GM12878 (cell line): ENCODE measurements at regions not wholly inside any gene's neighbourhood (a gene's known extent, or its start where the extent isn't known, plus 50 kb on each side); places are given as distances from the start of the nearest gene placed in this dataset.
"Not testable (repeated sequence)": the region's sequence is repeated elsewhere in the genome, so short reads cannot be mapped to it uniquely, and the experiment has no call there.

Experiments
- ATAC-seq: fragments of 200-7000 bp; cut with Tn5 transposase; 3 replicates; pipeline ENCODE4 v1.9.1; 2020; ENCODE audit warnings: mild to moderate bottlenecking, moderate library complexity
- BruUV-seq: library from RNA; stranded (reverse); fragments of 400-500 nt; replicated peaks from 2 replicates; lab custom pipeline; 2021; lab: Mats Ljungman, UMichigan
- CTCF ChIA-PET: fragments of 300-600 bp; sonication (Branson Sonifier 250); formaldehyde crosslinking; extraction: SDS; loops from one replicate; lab custom pipeline; 2021; ENCODE audit warnings: inconsistent platforms; lab: Yijun Ruan, JAX
- POLR2A ChIA-PET: fragments of 350-600 bp; formaldehyde crosslinking; extraction: SDS; loops from one replicate; lab custom pipeline; 2021; ENCODE audit warnings: inconsistent platforms; lab: Charles Lee
- RAD21 ChIA-PET: fragments of 300-600 bp; sonication (Branson Sonifier 250); formaldehyde crosslinking; loops from one replicate; lab custom pipeline; 2023; ENCODE audit warnings: antibody characterized with exemption; ENCODE audit not compliant: unreplicated experiment; lab: Charles Lee
- SMC1A ChIA-PET: fragments of 300-600 bp; sonication (Branson Sonifier 250); formaldehyde crosslinking; loops from one replicate; lab custom pipeline; 2023; ENCODE audit not compliant: unreplicated experiment, uncharacterized antibody; lab: Charles Lee
- DNase-seq: peaks from one replicate; pipeline ENCODE4 v3.0.0-alpha.2; 2011; ENCODE audit warnings: low read depth, low spot score
- FAIRE-seq: peaks from 3 replicates; lab custom pipeline; 2011; peaks lifted over from hg19 to GRCh38; lab: Jason Lieb, UNC
- H2AFZ ChIP-seq: 2 replicates; pipeline ENCODE4 v1.6.0; 2011; ENCODE audit warnings: low read depth, low read length, control low read depth; ENCODE audit not compliant: control insufficient read depth
- H3K27ac ChIP-seq: 2 replicates; pipeline ENCODE4 v1.5.1; 2011; ENCODE audit warnings: control low read depth; ENCODE audit not compliant: control insufficient read depth, insufficient read depth
- H3K27me3 ChIP-seq, 2 experiments: replicated peaks in 1 of 2; 2 replicates each; pipeline versions ENCODE4 v1.6.0 to v1.6.1; 2011; ENCODE audit warnings: low read length in 1 of 2; ENCODE audit not compliant: control insufficient read depth in 2 of 2, insufficient read depth in 2 of 2
- H3K36me3 ChIP-seq, 2 experiments: 2 replicates each; pipeline ENCODE4 v1.5.1; 2011; ENCODE audit warnings: low read length in 1 of 2; ENCODE audit not compliant: control insufficient read depth in 2 of 2, insufficient read depth in 2 of 2
- H3K4me1 ChIP-seq: 2 replicates; pipeline ENCODE4 v1.6.1; 2011; ENCODE audit warnings: mild to moderate bottlenecking, low read length, moderate library complexity, mixed read lengths; ENCODE audit not compliant: control insufficient read depth, insufficient read depth
- H3K4me2 ChIP-seq: 2 replicates; pipeline ENCODE4 v1.6.0; 2011; ENCODE audit warnings: control low read depth; ENCODE audit not compliant: control insufficient read depth, insufficient read depth
- H3K4me3 ChIP-seq: fragments of 200-600 bp; sonication (generic); 2 replicates; pipeline ENCODE4 v1.5.1; 2016
- H3K79me2 ChIP-seq: 2 replicates; pipeline ENCODE4 v1.6.0; 2011; ENCODE audit warnings: low read length; ENCODE audit not compliant: control insufficient read depth, insufficient read depth
- H3K9ac ChIP-seq: 2 replicates; pipeline ENCODE4 v1.8.0; 2011; ENCODE audit warnings: low read length, control low read depth, mixed read lengths; ENCODE audit not compliant: control insufficient read depth, insufficient read depth
- H3K9me3 ChIP-seq: replicated peaks from 3 replicates; pipeline ENCODE4 v1.5.1; 2011; ENCODE audit warnings: mild to moderate bottlenecking, low read length; ENCODE audit not compliant: control insufficient read depth, insufficient read depth
- H4K20me1 ChIP-seq: 2 replicates; pipeline ENCODE4 v1.6.0; 2011; ENCODE audit not compliant: control insufficient read depth, insufficient read depth
- CHD2 ChIP-seq: IDR thresholded peaks from 2 replicates; pipeline ENCODE4 v1.6.1; 2011; ENCODE audit warnings: low read depth, low read length, improper control_type of control experiment, borderline replicate concordance
- ESRRA ChIP-seq: IDR thresholded peaks from 2 replicates; pipeline ENCODE4 v1.6.1; 2012; ENCODE audit warnings: mild to moderate bottlenecking, low read length, improper control_type of control experiment
- HDAC2 ChIP-seq: fragments of 200-600 bp; sonication (generic); IDR thresholded peaks from 2 replicates; pipeline ENCODE4 v1.6.1; 2017
- HSF1 ChIP-seq: fragments of 150-350 bp; IDR thresholded peaks from 2 replicates; pipeline ENCODE4 v1.6.1; 2014; ENCODE audit warnings: mild to moderate bottlenecking, low read depth, low read length
- IRF3 ChIP-seq: fragments of 450-650 bp; IDR thresholded peaks from 2 replicates; pipeline ENCODE4 v1.6.1; 2014; ENCODE audit warnings: mild to moderate bottlenecking
- MEF2B ChIP-seq: fragments of 450-650 bp; IDR thresholded peaks from 2 replicates; pipeline ENCODE4 v1.6.1; 2018; ENCODE audit warnings: mild to moderate bottlenecking, moderate library complexity; ENCODE audit not compliant: partially characterized antibody, poor library complexity, severe bottlenecking
- MYB ChIP-seq: fragments of 150-350 bp; IDR thresholded peaks from 2 replicates; pipeline ENCODE4 v1.6.1; 2014; ENCODE audit warnings: mild to moderate bottlenecking, low read depth, low read length, borderline replicate concordance
- NFXL1 ChIP-seq: fragments of 450-650 bp; IDR thresholded peaks from 2 replicates; pipeline ENCODE4 v1.6.1; 2017; ENCODE audit warnings: antibody characterized with exemption, mild to moderate bottlenecking, borderline replicate concordance
- NKRF ChIP-seq: fragments of 450-650 bp; conservative IDR thresholded peaks from 2 replicates; pipeline ENCODE4 v1.6.1; 2017; ENCODE audit warnings: mild to moderate bottlenecking, moderate library complexity
- POLR2AphosphoS2 ChIP-seq: IDR thresholded peaks from 2 replicates; pipeline ENCODE4 v1.6.1; 2011; ENCODE audit warnings: low read depth, mild to moderate bottlenecking, low read length, improper control_type of control experiment, moderate library complexity
- SUZ12 ChIP-seq: fragments of 200-600 bp; sonication (generic); IDR thresholded peaks from one replicate; pipeline ENCODE4 v1.6.1; 2018; ENCODE audit warnings: antibody characterized with exemption, mild to moderate bottlenecking; ENCODE audit not compliant: unreplicated experiment
- TCF7 ChIP-seq: IDR thresholded peaks from 2 replicates; pipeline ENCODE4 v1.6.1; 2014; ENCODE audit warnings: antibody characterized with exemption, borderline replicate concordance
- YY1 ChIP-seq: IDR thresholded peaks from 2 replicates; pipeline ENCODE4 v1.6.1; 2011; ENCODE audit warnings: low read depth, mild to moderate bottlenecking, low read length
- ZBED1 ChIP-seq: IDR thresholded peaks from 2 replicates; pipeline ENCODE4 v1.6.1; 2016; ENCODE audit warnings: borderline replicate concordance
- WGBS: methylation state at CpG from one replicate; pipeline ENCODE4 v1.1.6; 2016; ENCODE audit warnings: low lambda C conversion rate; ENCODE audit not compliant: insufficient replicate concordance, insufficient coverage; ENCODE audit errors: missing lambda C conversion rate; 5-methylcytosine and 5-hydroxymethylcytosine counted together
- in situ Hi-C: fragments of 300-500 bp; cut with MboI; formaldehyde crosslinking; loops from 9 replicates; pipeline ENCODE4 v1.14.3; 2018; ENCODE audit warnings: mixed read lengths
- intact Hi-C: fragments of 100-400 bp; cut with micrococcal nuclease; formaldehyde crosslinking; loops from one replicate; pipeline ENCODE4 v1.14.2; 2022; ENCODE audit not compliant: unreplicated experiment

GRCh38 chr12:86387591-86388145, 131.5 kb upstream of the MGAT4C start:
- H4K20me1 ChIP-seq: no peaks in the 10 kb centered on the region
- no peaks in the 10 kb centered on the region for H3K9me3 ChIP-seq
- FAIRE-seq (no peak), ATAC-seq (no peak), DNase-seq (no peak)
- H2AFZ ChIP-seq: no peak overlapping the region
- in situ Hi-C loops: no loop called here
- 33% methylated on average over 1 of the region's 1 CpG for WGBS
- no peaks in the 10 kb centered on the region for H3K79me2 ChIP-seq
- intact Hi-C loops: no loop called here
- ChIA-PET POLR2A (no interaction called here), SMC1A (no interaction called here), RAD21 (no interaction called here), CTCF (no interaction called here)
- no peaks in the 10 kb centered on the region for H3K36me3 ChIP-seq
- no peaks in the 10 kb centered on the region for H3K4me1 ChIP-seq
- H3K4me2 ChIP-seq: no peak overlapping the region
- no peaks in the 10 kb centered on the region for H3K27me3 ChIP-seq
- no peak overlapping the region for H3K9ac ChIP-seq
- no peak for TF ChIP-seq HDAC2
- no peak for TF ChIP-seq POLR2AphosphoS2
- no peak for TF ChIP-seq IRF3
- no peak for TF ChIP-seq HSF1
- no peak for TF ChIP-seq MYB
- TF ChIP-seq TCF7: no peak
- no peak for TF ChIP-seq YY1
- no peak for TF ChIP-seq ESRRA
- no peak for TF ChIP-seq CHD2
- no peak for TF ChIP-seq MEF2B
- TF ChIP-seq ZBED1: no peak
- TF ChIP-seq NKRF: no peak
- TF ChIP-seq NFXL1: no peak
- TF ChIP-seq SUZ12: no peak
- H3K27ac ChIP-seq: no peak overlapping the region
- BruUV-seq: no TSS peak
- H3K4me3 ChIP-seq: no peak overlapping the region

- intact Hi-C loops, DNase-seq, H3K9me3 ChIP-seq, H3K79me2 ChIP-seq, H3K4me2 ChIP-seq, FAIRE-seq, H3K27ac ChIP-seq, H3K4me3 ChIP-seq, POLR2A ChIA-PET, H4K20me1 ChIP-seq, H3K9ac ChIP-seq, BruUV-seq, RAD21 ChIA-PET, H3K4me1 ChIP-seq, H3K27me3 ChIP-seq, SMC1A ChIA-PET, H2AFZ ChIP-seq, CTCF ChIA-PET, H3K36me3 ChIP-seq, ATAC-seq, in situ Hi-C loops: not testable (repeated sequence)
- WGBS: 15% methylated on average over 3 of the region's 3 CpGs
Observed at GRCh38 chr12:86383759-86384158, 127.6 kb upstream of the MGAT4C start.
